HG03521 (cell line): ENCODE measurements at regions not wholly inside any gene's neighbourhood (a gene's known extent, or its start where the extent isn't known, plus 50 kb on each side); places are given as distances from the start of the nearest gene placed in this dataset.
"Not testable (repeated sequence)": the region's sequence is repeated elsewhere in the genome, so short reads cannot be mapped to it uniquely, and the experiment has no call there.

Experiments used
- ATAC-seq: cut with Tn5 transposase; IDR thresholded peaks from one replicate; pipeline ENCODE4 v1.9.1; 2021; ENCODE audit warnings: mild to moderate bottlenecking, moderate library complexity; ENCODE audit not compliant: unreplicated experiment

GRCh38 chr17:14744761-14745473 is 444.0 kb downstream of the HS3ST3B1 start:
- no peak for ATAC-seq

DNA sequence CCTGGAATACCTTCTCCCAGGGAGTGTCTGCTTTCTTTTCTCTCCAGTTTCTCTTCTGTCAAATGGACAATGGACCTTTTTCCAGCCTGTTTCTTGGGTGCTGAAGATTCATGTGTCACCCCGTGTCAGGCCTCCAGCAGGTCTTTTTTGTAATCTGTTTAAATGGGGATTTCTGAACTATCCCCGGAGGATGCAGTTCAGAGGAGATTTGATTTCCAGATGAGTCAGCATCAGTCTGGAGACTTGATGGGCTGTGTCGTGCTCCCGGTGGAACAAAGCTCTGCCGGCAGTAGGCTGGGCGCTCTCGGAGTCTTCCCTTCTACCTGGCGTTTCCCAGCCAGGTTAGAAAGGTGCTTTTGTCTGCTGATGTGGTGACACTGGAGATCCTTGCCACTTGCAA is 440.6 kb downstream of the HS3ST3B1 start:
- ATAC-seq: no peak

DNA sequence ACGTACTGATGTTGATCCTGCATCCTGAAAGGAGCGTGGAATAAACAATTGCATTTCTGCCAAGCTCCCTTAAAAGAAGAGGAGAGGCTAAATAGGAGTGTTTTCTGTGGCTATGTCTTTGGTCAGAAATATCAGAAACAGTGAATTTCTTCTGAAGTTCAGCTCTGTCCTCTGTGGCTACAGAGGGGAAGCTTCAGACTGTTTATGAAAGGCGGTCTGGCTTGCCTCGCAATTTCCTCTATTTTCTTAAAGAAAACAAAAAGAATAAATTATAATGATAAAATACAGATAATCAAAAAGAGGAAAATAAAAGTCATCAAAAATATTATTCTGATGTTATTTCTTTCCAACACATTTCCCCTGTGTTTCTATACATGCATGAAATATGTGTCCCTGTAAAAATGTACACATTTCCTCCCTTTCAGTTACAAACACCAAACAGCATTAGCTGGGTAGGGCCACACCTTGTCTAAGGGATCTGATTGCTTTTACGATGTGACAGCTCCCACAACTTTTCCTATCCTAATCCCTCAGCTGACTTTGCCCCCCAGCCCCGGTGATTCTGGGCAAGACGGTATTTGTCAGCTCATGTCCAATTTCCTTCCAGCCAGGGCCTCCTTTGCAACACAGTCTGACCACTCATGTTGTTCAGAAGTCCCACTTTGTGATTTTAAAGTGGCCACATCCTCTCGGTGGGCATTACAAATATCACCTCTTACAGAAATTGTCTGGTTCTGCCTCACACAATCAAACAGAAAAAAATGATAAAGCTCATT is 439.0 kb downstream of the HS3ST3B1 start:
- ATAC-seq: no peak

GRCh38 chr17:14738652-14738988 is 437.7 kb downstream of the HS3ST3B1 start:
- ATAC-seq: no peak

DNA sequence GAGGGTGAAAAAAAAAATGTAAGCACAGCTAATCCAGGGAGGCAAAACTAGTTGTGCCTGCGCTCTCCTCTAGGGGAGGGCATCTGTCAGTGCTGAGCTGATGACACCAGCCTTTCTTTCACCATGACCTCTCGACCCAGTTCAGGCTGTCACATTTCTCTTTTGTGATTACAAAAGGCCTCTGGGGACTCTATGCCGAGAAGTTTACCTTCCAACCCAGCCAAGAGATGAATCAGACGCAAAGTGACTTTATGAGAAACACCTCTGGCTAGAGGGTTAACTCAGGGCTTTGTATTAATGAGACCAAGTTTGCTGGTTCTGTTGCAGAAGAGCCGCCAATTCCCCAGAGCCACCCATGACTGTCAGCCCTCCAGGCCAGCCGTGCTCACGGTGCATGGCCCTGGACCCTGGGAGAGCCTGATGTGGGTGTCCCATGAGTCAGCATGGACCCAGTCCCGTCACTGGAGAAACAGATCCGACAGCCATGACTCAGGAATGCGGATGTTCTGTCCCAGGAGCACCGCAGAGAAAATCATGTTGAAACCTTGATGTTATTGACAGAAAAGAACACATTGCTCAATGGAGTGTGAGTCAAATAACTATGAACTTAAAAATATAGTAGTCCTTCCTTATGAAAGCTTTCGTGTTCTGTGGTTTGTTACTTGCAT is 437.2 kb downstream of the HS3ST3B1 start:
- peak; percentile 69 for ATAC-seq

- ATAC-seq: no peak
Observed at GRCh38 chr17:14736631-14737030, 435.8 kb downstream of the HS3ST3B1 start.

GRCh38 chr17:14733376-14733775 is 432.5 kb downstream of the HS3ST3B1 start:
- ATAC-seq: no peak

DNA sequence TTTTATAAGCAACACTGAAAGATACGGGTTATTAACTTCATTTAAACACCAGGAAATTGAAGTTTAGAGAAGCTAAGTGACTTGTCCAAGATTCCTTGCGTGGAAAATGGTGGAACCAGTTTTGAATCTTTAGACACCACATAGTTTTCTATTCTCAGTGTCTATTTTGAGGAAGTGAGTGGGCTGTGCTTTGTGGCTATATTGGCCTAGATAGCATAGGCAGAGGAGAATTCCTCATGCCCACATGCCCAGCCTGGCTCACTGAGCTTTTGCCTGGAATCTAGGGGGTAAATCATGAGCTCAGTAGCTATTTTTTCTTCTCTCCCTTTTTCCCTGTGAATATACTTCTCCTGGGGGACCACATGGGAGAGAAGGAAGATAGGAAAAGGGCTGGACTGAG is 431.3 kb downstream of the HS3ST3B1 start:
- ATAC-seq: no peak

GRCh38 chr17:14731591-14731990 is 430.7 kb downstream of the HS3ST3B1 start:
- ATAC-seq: no peak

GRCh38 chr17:14730821-14731220 is 429.9 kb downstream of the HS3ST3B1 start:
- no peak for ATAC-seq

DNA sequence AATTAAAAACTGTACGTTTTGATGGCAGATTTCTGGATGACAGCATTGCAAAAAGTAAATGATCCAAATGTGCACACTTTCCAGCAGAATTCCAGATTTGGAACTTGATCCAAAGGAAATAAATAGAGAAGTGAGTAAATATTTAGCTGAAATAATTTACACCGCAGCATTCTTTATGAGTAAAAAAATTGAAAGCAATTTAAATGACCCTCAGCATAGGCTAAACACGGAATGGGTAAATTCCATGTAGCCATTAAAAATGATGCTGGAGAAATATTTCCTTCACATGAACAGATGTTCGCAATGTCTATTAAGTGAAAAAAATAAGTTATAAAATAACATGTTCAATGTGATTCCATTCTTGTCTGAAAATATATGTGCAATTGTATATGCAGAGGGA is 424.8 kb downstream of the HS3ST3B1 start:
- ATAC-seq: no peak

DNA sequence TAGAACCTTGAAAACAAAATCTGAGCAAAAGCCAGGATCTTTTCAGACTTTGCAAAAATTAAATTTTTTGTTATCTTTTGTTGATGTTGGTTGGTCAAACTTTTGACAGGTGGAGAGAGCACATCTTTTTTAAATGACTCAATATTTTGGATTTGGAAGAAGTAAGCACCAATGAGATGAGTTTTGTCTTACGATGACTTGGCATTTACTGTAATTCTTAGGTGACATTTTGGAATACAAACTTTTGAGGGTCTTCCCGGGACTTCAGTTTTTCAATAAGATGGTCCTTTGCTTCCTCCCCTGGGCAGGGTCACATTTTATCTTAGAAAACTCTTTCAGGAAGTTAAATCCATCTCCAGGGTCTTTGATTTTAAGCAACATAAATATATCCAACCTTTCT is 423.9 kb downstream of the HS3ST3B1 start:
- no peak for ATAC-seq

DNA sequence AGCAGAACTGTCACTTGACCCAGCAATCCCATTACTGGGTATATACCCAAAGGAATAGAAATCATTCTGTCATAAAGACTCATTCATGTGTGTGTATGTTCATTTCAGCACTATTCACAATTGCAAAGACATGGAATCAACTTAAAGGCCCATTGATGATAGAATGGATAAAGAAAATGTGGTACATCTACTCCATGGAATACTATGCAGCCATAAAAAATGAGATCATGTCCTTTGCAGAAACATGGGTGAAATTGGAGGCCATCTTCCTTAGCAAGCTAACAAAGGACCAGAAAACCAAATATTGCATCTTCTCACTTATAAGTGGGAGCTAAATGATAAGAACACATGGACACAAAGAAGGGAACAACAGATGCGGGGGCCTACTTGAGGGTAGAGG is 422.5 kb downstream of the HS3ST3B1 start:
- not testable (repeated sequence) for ATAC-seq

- no peak for ATAC-seq
Observed at GRCh38 chr17:14719942-14720341, 419.1 kb downstream of the HS3ST3B1 start.

DNA sequence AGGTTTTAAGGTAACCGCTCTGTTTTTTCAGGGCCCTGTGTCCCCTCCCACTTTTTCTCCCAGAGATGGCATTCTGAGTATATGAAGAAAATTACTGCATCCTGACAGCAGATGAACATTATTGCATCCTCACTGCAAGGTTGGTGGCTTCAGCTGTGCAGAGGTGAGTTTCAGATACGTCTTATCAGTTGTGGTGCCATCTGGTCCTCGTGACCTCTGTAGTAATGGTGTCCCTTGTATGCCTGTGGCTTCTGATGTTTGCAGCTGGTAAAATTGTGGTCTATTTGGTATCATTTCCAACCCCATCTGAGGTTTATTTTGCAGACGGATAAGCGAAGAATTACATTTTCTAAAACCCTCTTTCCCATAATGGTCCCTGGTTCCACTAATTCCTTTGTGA is 417.0 kb downstream of the HS3ST3B1 start:
- ATAC-seq: no peak

GRCh38 chr17:14715561-14715960 is 414.7 kb downstream of the HS3ST3B1 start:
- ATAC-seq: no peak

DNA sequence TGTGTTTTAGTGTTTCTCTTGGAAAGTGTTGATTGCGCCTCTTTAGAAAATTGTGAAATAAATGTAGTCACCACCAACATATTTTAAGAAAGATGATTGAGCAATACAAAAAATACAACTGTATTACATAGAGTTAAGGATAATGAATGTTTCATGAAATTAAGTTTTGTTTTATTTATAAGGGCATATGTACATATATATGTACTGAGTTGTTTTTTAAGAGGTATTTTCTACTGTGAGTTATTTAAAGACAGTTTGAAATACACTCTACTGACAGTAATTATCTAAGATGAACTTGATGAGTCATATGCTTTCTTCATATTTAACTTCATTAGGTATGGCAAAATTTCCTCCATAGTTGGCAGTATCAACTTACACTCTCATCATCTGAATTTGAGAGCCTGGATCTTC is 411.7 kb downstream of the HS3ST3B1 start:
- ATAC-seq: no peak

- ATAC-seq: no peak
Observed at GRCh38 chr17:14704121-14704520, 403.2 kb downstream of the HS3ST3B1 start.

GRCh38 chr17:14701886-14702285 is 401.0 kb downstream of the HS3ST3B1 start:
- no peak for ATAC-seq

DNA sequence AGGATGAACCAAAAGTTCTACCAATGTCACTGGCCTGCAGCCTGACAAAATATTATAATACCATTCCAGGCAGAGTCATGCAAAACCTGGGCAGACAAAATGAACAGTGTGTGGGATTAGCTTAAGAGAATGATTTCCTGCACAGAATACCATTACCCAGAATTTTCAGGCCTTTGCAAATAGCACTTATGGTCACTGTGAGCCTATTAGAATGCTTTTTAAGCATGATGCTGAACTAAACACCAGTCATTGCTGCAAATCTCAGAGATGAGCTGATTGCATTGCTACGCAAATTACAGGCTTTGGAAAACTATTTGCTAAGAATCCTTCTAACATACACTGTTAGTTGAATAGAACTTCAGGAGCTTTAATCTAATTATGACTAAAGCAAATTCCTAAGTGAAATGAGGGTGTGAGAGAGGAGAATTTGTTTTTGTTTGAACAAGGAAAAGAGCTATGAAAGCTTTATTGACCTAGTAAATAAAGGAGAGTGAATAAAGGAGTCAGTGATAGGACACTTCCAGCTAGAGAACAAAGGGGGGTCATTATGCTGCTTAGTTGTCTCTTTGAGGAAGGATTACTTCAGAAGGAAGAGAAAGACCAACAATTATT is 398.8 kb downstream of the HS3ST3B1 start:
- no peak for ATAC-seq

DNA sequence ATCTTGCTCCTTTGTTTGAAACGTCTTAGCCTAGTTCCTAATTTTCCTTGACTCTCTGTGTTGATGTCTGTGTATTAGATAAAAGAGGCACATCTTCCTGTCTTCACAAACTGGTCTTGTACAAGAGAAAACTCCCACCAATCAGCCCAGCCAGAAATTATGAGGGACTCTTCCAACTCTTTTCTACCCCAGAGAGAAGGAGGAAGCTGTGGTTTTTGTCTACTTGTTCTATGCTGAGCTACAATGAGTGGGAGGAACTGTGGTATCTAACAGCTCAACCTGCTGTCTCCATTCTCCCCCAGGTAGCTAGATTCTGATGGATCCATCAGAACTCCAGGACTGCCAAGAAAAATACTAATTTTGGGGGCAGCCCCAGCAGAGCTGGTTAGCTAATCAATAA is 392.5 kb downstream of the HS3ST3B1 start:
- ATAC-seq: no peak

DNA sequence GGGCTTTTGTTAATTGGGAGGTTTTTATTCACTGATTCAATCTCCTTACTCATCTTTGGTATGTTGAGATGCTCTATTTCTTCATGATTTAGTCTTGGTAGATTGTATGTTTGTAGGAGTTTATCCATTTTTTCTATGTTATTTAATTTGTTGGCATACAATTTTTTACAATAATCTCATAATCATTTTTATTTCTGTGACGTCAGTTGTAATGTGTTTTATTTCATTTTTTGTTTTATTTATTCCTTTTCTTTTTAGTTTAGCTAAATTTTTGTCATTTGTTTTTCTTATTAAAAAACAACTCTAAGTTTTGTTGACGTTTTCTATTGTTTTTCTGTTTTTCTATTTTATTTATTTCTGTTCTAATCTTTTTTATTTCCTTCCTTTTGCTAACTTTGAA is 389.8 kb downstream of the HS3ST3B1 start:
- ATAC-seq: no peak
